GM11168 (cell line): ENCODE measurements at regions not wholly inside any gene's neighbourhood (a gene's known extent, or its start where the extent isn't known, plus 50 kb on each side); places are given as distances from the start of the nearest gene placed in this dataset.
"Not testable (repeated sequence)": the region's sequence is repeated elsewhere in the genome, so short reads cannot be mapped to it uniquely, and the experiment has no call there.

ENCODE experiments used
- in situ Hi-C: fragments of 300-500 bp; cut with MboI; formaldehyde crosslinking; loops from one replicate; pipeline ENCODE4 v1.12.0; 2022; ENCODE audit warnings: low sequenced_read_pairs; ENCODE audit not compliant: unreplicated experiment

- in situ Hi-C loops: no loop called here
Observed at GRCh38 chr12:20055856-20056255, 312.5 kb upstream of the PDE3A start.

- in situ Hi-C loops: no loop called here
Observed at GRCh38 chr12:20057398-20057797, 310.9 kb upstream of the PDE3A start.

GRCh38 chr12:20063116-20063515 lies 305.2 kb upstream of the PDE3A start:
- in situ Hi-C loops: no loop called here

GRCh38 chr12:20077618-20078017 lies 290.7 kb upstream of the PDE3A start:
- in situ Hi-C loops: no loop called here

GRCh38 chr12:20089077-20089476 lies 279.3 kb upstream of the PDE3A start:
- in situ Hi-C loops: no loop called here

- in situ Hi-C loops: not testable (repeated sequence)
Observed at GRCh38 chr12:20093190-20093810, 275.0 kb upstream of the PDE3A start.

- in situ Hi-C loops: no loop called here
Observed at GRCh38 chr12:20096430-20096829, 271.9 kb upstream of the PDE3A start.

- in situ Hi-C loops: no loop called here
Observed at GRCh38 chr12:20097626-20098025, 270.7 kb upstream of the PDE3A start.

- in situ Hi-C loops: no loop called here
Observed at GRCh38 chr12:20099395-20100183, 268.7 kb upstream of the PDE3A start.

GRCh38 chr12:20101046-20101445 lies 267.3 kb upstream of the PDE3A start:
- in situ Hi-C loops: no loop called here

GRCh38 chr12:20105943-20106342 lies 262.4 kb upstream of the PDE3A start:
- in situ Hi-C loops: no loop called here

GRCh38 chr12:20109676-20110075 lies 258.7 kb upstream of the PDE3A start:
- in situ Hi-C loops: no loop called here

GRCh38 chr12:20115371-20115770 lies 253.0 kb upstream of the PDE3A start:
- in situ Hi-C loops: not testable (repeated sequence)

- in situ Hi-C loops: no loop called here
Observed at GRCh38 chr12:20119596-20120402, 248.5 kb upstream of the PDE3A start.

GRCh38 chr12:20120403-20120725 lies 248.0 kb upstream of the PDE3A start:
- in situ Hi-C loops: no loop called here

GRCh38 chr12:20122274-20122673 lies 246.1 kb upstream of the PDE3A start:
- in situ Hi-C loops: no loop called here

- in situ Hi-C loops: no loop called here
Observed at GRCh38 chr12:20123465-20123864, 244.9 kb upstream of the PDE3A start.

GRCh38 chr12:20125276-20125798 lies 243.0 kb upstream of the PDE3A start:
- in situ Hi-C loops: no loop called here

- in situ Hi-C loops: no loop called here
Observed at GRCh38 chr12:20126601-20127000, 241.7 kb upstream of the PDE3A start.

- in situ Hi-C loops: no loop called here
Observed at GRCh38 chr12:20127413-20127812, 240.9 kb upstream of the PDE3A start.

GRCh38 chr12:20128928-20129327 lies 239.4 kb upstream of the PDE3A start:
- in situ Hi-C loops: no loop called here
